ENCODE measurements at regions not wholly inside any gene's neighbourhood (a gene's known extent, or its start where the extent isn't known, plus 50 kb on each side); places are given as distances from the start of the nearest gene placed in this dataset.

- DNase-seq (ENCODE audit: low spot score in 2 of 2), result no peak
- H3K9me3 ChIP-seq, result no peaks in the 10 kb centered on the region
- no peak for TF ChIP-seq CTCF (IDR thresholded peaks at IDR 0.05)
- no peaks in the 10 kb centered on the region for H3K36me3 ChIP-seq
- H3K27me3 ChIP-seq, result no peaks in the 10 kb centered on the region
- H3K4me3 ChIP-seq, result no peak overlapping the region
- intact Hi-C loops (cut with DNase I), result no loop called here
- H3K4me1 ChIP-seq, result no peaks in the 10 kb centered on the region
- no peak overlapping the region for H3K27ac ChIP-seq
These were observed 1325.0 kb upstream of the GOT2 start for GRCh38 chr16:60059141-60059540.

- intact Hi-C loops (cut with DNase I), result no loop called here
- no peaks in the 10 kb centered on the region for H3K36me3 ChIP-seq
- no peak overlapping the region for H3K27ac ChIP-seq
- no peak for TF ChIP-seq CTCF (IDR thresholded peaks at IDR 0.05)
- no peaks in the 10 kb centered on the region for H3K27me3 ChIP-seq
- H3K4me3 ChIP-seq, result no peak overlapping the region
- no peaks in the 10 kb centered on the region for H3K4me1 ChIP-seq
- H3K9me3 ChIP-seq, result no peaks in the 10 kb centered on the region
- DNase-seq (ENCODE audit: low spot score in 2 of 2), result no peak
These were observed 1307.6 kb upstream of the GOT2 start for GRCh38 chr16:60041671-60042070.

GRCh38 chr16:60031740-60032139 lies 1297.6 kb upstream of the GOT2 start:
- Histone ChIP-seq H3K4me3 (no peak overlapping the region), H3K9me3 (peaks cover 0 to 3% of the 10 kb centered on the region in 2 donors), H3K27me3 (no peaks in the 10 kb centered on the region), H3K4me1 (no peaks in the 10 kb centered on the region), H3K36me3 (no peaks in the 10 kb centered on the region), H3K27ac (no peak overlapping the region)
- intact Hi-C loops (cut with DNase I), result no loop called here
- DNase-seq (ENCODE audit: low spot score in 2 of 2), result no peak
- no peak for TF ChIP-seq CTCF (IDR thresholded peaks at IDR 0.05)

- no peak for TF ChIP-seq CTCF (IDR thresholded peaks at IDR 0.05)
These were observed 1293.2 kb upstream of the GOT2 start for GRCh38 chr16:60027351-60027750.

GRCh38 chr16:60013076-60013475 lies 1279.0 kb upstream of the GOT2 start:
- H3K4me3 ChIP-seq, result no peak overlapping the region
- H3K4me1 ChIP-seq, result no peaks in the 10 kb centered on the region
- H3K9me3 ChIP-seq, result no peaks in the 10 kb centered on the region
- H3K27ac ChIP-seq, result no peak overlapping the region
- no peak for DNase-seq (ENCODE audit: low spot score in 2 of 2)
- H3K36me3 ChIP-seq, result no peaks in the 10 kb centered on the region
- intact Hi-C loops (cut with DNase I), result no loop called here
- H3K27me3 ChIP-seq, result no peaks in the 10 kb centered on the region
- TF ChIP-seq CTCF (IDR thresholded peaks at IDR 0.05), result no peak

More at GRCh38 chr16:60027351-60027750, 1293.2 kb upstream of the GOT2 start:
- no peak for DNase-seq (ENCODE audit: low spot score in 2 of 2)
- no peaks in the 10 kb centered on the region for H3K27me3 ChIP-seq
- H3K27ac ChIP-seq, result no peak overlapping the region
- H3K9me3 ChIP-seq, result no peaks in the 10 kb centered on the region
- no peaks in the 10 kb centered on the region for H3K4me1 ChIP-seq
- H3K36me3 ChIP-seq, result no peaks in the 10 kb centered on the region
- intact Hi-C loops (cut with DNase I), result no loop called here
- no peak overlapping the region for H3K4me3 ChIP-seq

- Histone ChIP-seq H3K4me1 (no peaks in the 10 kb centered on the region), H3K27me3 (no peaks in the 10 kb centered on the region), H3K36me3 (no peaks in the 10 kb centered on the region), H3K27ac (no peak overlapping the region), H3K4me3 (no peak overlapping the region), H3K9me3 (no peaks in the 10 kb centered on the region)
- no peak for TF ChIP-seq CTCF (IDR thresholded peaks at IDR 0.05)
- intact Hi-C loops (cut with DNase I), result no loop called here
- DNase-seq (ENCODE audit: low spot score in 2 of 2), result no peak
These were observed 1267.4 kb upstream of the GOT2 start for GRCh38 chr16:60001523-60001922.
